Mucosa of rectum (tissue), 2 donors: ENCODE measurements at regions not wholly inside any gene's neighbourhood (a gene's known extent, or its start where the extent isn't known, plus 50 kb on each side); places are given as distances from the start of the nearest gene placed in this dataset.

Source experiments
- H3K27ac ChIP-seq, 2 donors: one replicate each; pipeline ENCODE4 v1.7.0; 2013; ENCODE audit warnings: inconsistent platforms in 2 of 2, low read depth in 2 of 2, low read length in 2 of 2
- H3K27me3 ChIP-seq, 2 donors: one replicate each; pipeline ENCODE4 v1.7.0; 2013; ENCODE audit warnings: low read length in 2 of 2; ENCODE audit not compliant: control insufficient read depth in 2 of 2, insufficient read depth in 2 of 2
- H3K36me3 ChIP-seq, 2 donors: one replicate each; pipeline ENCODE4 v1.7.0; 2013; ENCODE audit warnings: low read length in 2 of 2; ENCODE audit not compliant: control insufficient read depth in 2 of 2, insufficient read depth in 2 of 2
- H3K4me1 ChIP-seq, 2 donors: one replicate each; pipeline ENCODE4 v1.7.0; 2013; ENCODE audit warnings: low read length in 2 of 2, mild to moderate bottlenecking in 1 of 2; ENCODE audit not compliant: control insufficient read depth in 2 of 2, insufficient read depth in 2 of 2
- H3K4me3 ChIP-seq, 2 donors: one replicate each; pipeline ENCODE4 v1.7.0; 2013; ENCODE audit warnings: low read length in 2 of 2
- H3K9ac ChIP-seq, 2 donors: one replicate each; pipeline ENCODE4 v1.7.0; 2013; ENCODE audit warnings: low read length in 2 of 2, low read depth in 1 of 2, mild to moderate bottlenecking in 1 of 2
- H3K9me3 ChIP-seq, 2 donors: one replicate each; pipeline ENCODE4 v1.7.0; 2013; ENCODE audit warnings: low read length in 2 of 2; ENCODE audit not compliant: control insufficient read depth in 2 of 2
- donor health status: healthy.
- donor health status: Normal muscosa, but diverticular disease.

DNA sequence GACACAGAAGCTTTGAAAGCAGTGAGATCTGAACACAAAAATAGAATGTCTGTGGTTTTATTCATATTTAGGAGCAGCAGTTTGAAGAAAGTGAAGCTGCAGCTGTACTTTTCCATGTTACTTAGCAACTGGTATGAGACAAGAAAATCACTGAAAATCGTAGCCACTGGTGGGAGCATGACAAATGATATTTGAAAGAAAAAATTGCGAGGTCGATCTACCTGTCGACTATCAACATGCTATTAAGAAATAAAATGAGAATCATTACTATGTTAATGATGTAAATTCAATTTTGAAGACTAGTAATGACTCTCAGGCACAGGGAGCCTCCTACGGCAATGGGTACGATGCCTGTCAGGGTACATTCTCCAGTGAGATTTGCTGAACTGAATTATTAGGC lies 436.4 kb downstream of the SLITRK5 start:
- Histone ChIP-seq H3K4me3 (no peak overlapping the region), H3K4me1 (no peaks in the 10 kb centered on the region), H3K36me3 (no peaks in the 10 kb centered on the region), H3K27ac (no peak overlapping the region), H3K27me3 (no peaks in the 10 kb centered on the region), H3K9ac (no peak overlapping the region), H3K9me3 (peaks cover 0 to 2% of the 10 kb centered on the region in 2 donors)

DNA sequence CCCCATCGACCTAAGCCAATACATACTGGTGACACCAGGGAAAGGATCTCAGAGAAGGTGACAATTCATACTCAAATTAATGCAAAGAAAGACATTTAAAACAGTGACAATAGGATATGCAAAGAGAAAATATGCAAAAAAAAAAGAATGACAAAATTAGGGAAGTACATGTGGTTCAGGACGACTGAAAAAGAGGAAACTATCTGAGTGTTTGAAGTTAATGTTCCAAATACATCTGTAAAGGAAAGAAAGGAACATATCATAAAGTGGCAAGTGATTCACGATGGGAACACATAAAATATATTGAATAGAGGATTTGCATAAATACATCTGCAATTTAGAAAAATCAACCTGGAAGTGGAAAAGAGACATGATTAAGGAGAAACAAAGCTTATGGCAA lies 441.4 kb downstream of the SLITRK5 start:
- no peaks in the 10 kb centered on the region for H3K9me3 ChIP-seq
- H3K9ac ChIP-seq, result no peak overlapping the region
- H3K4me3 ChIP-seq, result no peak overlapping the region
- no peak overlapping the region for H3K27ac ChIP-seq
- H3K27me3 ChIP-seq, result no peaks in the 10 kb centered on the region
- no peaks in the 10 kb centered on the region for H3K4me1 ChIP-seq
- H3K36me3 ChIP-seq, result no peaks in the 10 kb centered on the region

DNA sequence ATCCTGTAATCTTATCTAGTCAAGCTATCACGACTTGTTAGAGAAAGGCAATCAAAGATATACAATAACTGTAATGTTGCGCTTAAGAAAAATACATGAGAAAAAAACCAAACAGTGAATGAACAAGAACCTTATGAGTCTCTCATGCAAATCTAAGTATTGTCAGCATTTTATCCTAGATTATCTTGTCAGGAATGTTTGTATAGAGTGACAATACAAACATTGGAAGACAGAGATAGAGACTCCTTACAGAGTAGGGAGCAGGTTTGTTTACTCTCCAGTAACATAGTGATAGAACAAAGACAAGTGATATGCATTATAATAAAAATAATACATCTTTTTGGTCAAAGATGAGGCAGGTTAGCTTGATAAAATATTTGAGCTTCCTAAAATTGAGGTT lies 444.8 kb downstream of the SLITRK5 start:
- no peaks in the 10 kb centered on the region for H3K4me1 ChIP-seq
- no peak overlapping the region for H3K27ac ChIP-seq

DNA sequence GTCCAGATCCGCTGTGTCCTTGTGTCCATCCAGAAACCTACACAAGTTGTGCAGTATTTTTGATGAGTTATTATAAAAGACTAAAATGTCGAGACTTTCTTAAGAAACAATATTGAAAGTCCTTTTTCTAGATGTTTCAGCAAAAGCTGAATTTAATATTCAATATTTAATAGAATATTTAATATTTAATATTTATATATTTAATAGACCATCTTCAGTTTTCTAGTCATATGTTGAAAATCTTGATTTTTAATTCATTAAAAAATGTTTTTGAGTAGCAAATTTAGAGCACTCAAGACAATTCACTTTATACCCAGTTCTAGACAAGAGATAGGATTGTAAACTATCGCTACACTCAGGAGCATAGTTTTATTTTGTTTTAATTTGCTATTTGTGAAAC lies 447.8 kb downstream of the SLITRK5 start:
- no peaks in the 10 kb centered on the region for H3K36me3 ChIP-seq
- no peaks in the 10 kb centered on the region for H3K9me3 ChIP-seq
- H3K9ac ChIP-seq, result no peak overlapping the region
- no peak overlapping the region for H3K4me3 ChIP-seq
- H3K4me1 ChIP-seq, result no peaks in the 10 kb centered on the region
- H3K27me3 ChIP-seq, result no peaks in the 10 kb centered on the region
- no peak overlapping the region for H3K27ac ChIP-seq

More for the DNA sequence above, 444.8 kb downstream of the SLITRK5 start:
- no peak overlapping the region for H3K4me3 ChIP-seq
- H3K9ac ChIP-seq, result no peak overlapping the region
- H3K9me3 ChIP-seq, result no peaks in the 10 kb centered on the region
- H3K27me3 ChIP-seq, result no peaks in the 10 kb centered on the region
- H3K36me3 ChIP-seq, result no peaks in the 10 kb centered on the region

DNA sequence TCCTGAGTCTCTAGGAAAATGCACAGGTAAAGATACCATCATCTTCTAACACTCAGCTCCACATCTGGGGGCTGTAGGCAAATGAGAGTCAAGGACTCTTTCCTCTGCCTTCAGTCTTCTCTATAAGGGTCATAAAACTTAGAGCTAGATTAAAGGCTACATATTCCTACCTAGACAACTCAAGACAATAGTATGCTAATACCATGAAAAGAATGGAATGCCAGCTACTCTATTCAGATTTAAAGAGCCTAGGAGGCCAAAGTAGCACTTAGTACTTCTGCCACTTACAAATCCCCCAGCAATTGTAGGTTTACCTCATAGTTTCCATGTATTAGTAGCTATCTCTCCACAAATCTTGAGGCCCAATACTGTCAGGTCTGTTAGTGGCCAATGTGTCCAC lies 453.0 kb downstream of the SLITRK5 start:
- H3K27me3 ChIP-seq, result no peaks in the 10 kb centered on the region
- no peaks in the 10 kb centered on the region for H3K9me3 ChIP-seq
- H3K36me3 ChIP-seq, result no peaks in the 10 kb centered on the region
- H3K4me3 ChIP-seq, result no peak overlapping the region
- H3K27ac ChIP-seq, result no peak overlapping the region
- H3K4me1 ChIP-seq, result no peaks in the 10 kb centered on the region
- no peak overlapping the region for H3K9ac ChIP-seq

DNA sequence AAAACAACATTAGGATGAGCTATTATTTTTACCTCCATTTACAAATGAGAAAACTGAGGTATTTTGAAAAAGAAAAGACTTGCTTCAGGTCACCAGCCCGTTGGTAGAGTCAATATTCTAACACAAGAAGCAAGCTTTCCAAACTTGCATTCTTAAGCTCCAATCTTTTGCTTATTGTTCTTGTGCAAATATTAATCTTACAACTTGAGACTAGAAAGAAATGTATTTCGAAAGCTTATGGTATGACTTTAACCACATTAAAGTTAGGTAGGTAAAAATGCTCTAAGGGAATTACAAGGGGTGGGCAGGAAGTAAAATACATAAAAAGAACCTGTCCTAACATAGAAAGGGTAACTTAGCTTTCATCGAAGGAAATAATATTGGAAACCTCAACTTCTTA lies 453.9 kb downstream of the SLITRK5 start:
- Histone ChIP-seq H3K9me3 (no peaks in the 10 kb centered on the region), H3K4me3 (no peak overlapping the region), H3K27ac (no peak overlapping the region), H3K9ac (no peak overlapping the region), H3K36me3 (no peaks in the 10 kb centered on the region), H3K4me1 (no peaks in the 10 kb centered on the region), H3K27me3 (no peaks in the 10 kb centered on the region)

DNA sequence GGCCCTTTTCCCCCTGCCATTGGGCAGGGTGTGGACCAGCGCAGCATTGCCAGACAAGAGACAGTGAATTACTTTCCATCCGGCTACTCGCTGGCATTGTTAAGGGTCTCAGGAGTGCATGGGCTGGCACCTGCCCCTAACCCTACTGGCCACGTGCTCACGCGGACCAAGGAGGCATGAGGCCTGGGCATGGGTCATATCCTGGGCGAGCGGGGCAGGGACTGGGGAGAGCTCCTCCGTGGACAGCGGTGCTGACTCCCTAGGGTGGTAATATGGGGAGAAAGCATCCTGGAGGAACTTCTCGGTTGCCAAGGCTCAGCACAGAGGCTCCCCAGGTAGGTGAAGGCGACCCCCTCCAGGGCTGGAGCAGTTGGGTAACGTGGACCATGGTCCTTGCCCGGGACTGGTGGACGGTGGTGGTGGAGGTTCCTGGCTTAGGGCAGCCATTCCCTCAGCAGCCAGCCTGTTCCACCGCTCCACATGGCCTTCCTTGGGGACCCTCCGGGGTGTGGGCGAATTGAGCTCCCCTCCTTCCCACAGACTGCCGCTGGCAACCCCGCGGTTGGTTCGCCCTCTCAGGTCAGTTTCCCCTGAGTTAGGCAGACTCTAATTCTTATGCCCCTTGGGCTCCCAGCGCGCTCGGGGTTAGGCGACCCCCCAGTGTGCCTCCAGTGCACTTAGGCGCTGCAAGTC lies 465.1 kb downstream of the SLITRK5 start:
- no peaks in the 10 kb centered on the region for H3K27me3 ChIP-seq
- H3K4me3 ChIP-seq, result no peak overlapping the region
- H3K9me3 ChIP-seq, result no peaks in the 10 kb centered on the region
- H3K4me1 ChIP-seq, result no peaks in the 10 kb centered on the region
- H3K27ac ChIP-seq, result no peak overlapping the region
- H3K36me3 ChIP-seq, result no peaks in the 10 kb centered on the region
- H3K9ac ChIP-seq, result no peak overlapping the region

DNA sequence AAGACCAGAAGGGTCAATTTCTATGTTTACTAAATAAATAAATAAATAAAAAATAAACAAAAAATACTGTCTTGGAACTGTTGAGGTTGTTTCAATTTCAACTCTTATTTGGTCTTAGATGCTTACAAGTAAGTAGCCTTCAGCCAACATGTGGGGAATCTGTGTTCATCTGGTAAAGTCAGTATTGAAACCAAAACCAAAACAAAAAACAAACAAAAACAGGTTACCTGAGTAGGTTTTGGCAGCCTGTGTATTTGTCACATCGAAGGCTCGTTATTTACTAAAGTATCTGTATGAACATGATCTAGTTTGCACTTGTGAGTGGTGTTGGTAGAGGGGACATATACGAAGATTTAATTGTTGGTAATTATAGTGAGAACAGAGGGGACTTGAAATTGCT lies 471.5 kb downstream of the SLITRK5 start:
- no peaks in the 10 kb centered on the region for H3K36me3 ChIP-seq
- no peaks in the 10 kb centered on the region for H3K9me3 ChIP-seq
- no peaks in the 10 kb centered on the region for H3K27me3 ChIP-seq
- no peaks in the 10 kb centered on the region for H3K4me1 ChIP-seq
- no peak overlapping the region for H3K9ac ChIP-seq
- H3K4me3 ChIP-seq, result no peak overlapping the region
- H3K27ac ChIP-seq, result no peak overlapping the region

DNA sequence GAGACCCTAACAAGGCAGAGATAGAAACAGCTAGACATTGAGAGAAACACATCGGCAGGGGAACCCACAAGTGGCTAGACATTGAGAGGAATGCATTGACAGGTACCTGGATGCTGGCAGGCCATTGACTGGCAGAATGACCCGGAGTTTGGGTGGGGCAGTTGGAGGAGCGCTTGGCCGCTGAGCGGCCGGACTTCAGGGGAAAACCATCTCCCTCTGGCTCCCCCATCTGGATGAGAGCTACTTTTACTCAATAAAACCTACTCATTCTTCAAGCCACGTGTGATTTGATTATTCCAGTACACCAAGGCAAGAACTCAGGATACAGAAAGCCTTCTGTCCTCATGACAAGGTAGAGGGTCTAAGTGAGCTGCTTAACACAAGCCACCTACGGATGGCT lies 473.4 kb downstream of the SLITRK5 start:
- no peak overlapping the region for H3K9ac ChIP-seq
- H3K27ac ChIP-seq, result no peak overlapping the region
- H3K27me3 ChIP-seq, result no peaks in the 10 kb centered on the region
- H3K9me3 ChIP-seq, result no peaks in the 10 kb centered on the region
- no peaks in the 10 kb centered on the region for H3K4me1 ChIP-seq
- H3K4me3 ChIP-seq, result no peak overlapping the region
- no peaks in the 10 kb centered on the region for H3K36me3 ChIP-seq

DNA sequence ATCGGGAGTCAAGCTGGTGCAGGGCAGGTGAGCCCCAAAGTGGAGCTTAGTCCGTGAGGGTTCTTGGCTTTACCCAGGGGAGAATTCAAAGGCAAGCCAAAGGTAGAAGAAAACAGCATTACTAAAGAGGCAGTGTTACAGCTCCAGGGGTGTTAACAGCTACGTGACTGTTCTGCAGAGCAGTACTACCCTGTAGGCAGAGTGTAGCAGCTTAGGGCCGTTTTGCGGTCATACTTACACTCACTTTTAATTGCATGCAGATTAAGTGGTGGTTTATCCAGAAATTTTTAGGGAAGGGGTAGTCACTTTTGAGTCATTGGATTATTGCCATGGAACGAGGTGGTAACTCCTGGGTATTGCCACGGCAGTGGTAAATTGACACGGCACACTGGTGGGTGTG lies 482.2 kb downstream of the SLITRK5 start:
- Histone ChIP-seq H3K4me3 (no peak overlapping the region), H3K27me3 (no peaks in the 10 kb centered on the region), H3K9ac (no peak overlapping the region), H3K36me3 (no peaks in the 10 kb centered on the region), H3K4me1 (no peaks in the 10 kb centered on the region), H3K27ac (no peak overlapping the region), H3K9me3 (no peaks in the 10 kb centered on the region)

DNA sequence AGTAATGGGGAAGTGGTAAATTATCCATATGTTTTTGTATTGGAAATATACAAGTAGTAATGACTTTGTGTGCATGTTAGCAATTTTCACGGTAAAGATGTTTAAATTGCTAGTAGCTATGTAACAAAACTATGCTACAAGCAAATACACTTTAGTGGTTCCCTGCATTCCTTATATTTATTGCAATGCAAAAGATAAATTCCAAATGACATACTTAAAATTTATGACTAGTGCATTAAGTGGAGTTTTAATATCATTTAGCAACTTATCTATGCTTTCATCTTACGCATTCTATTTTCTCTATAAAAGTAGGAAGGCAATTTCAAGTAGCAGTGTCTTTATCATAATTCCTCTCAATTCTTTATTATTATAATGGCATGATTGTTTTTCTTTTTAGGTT lies 482.8 kb downstream of the SLITRK5 start:
- Histone ChIP-seq H3K9ac (no peak overlapping the region), H3K4me1 (no peaks in the 10 kb centered on the region), H3K27me3 (no peaks in the 10 kb centered on the region), H3K9me3 (no peaks in the 10 kb centered on the region), H3K36me3 (no peaks in the 10 kb centered on the region), H3K4me3 (no peak overlapping the region), H3K27ac (no peak overlapping the region)
